H9 (cell line): ENCODE measurements at regions not wholly inside any gene's neighbourhood (a gene's known extent, or its start where the extent isn't known, plus 50 kb on each side); places are given as distances from the start of the nearest gene placed in this dataset.

ENCODE experiments used
- DNase-seq: peaks from one replicate; pipeline ENCODE4 v3.0.0-alpha.2; 2017
- H2AFZ ChIP-seq: one replicate; pipeline ENCODE4 v1.6.1; 2013; ENCODE audit warnings: mild to moderate bottlenecking, low read length, control low read depth, moderate library complexity
- H2AK5ac ChIP-seq: 2 replicates; pipeline ENCODE4 v1.6.1; 2013; ENCODE audit warnings: low read length, control low read depth, mixed read lengths; ENCODE audit not compliant: insufficient read length
- H2BK120ac ChIP-seq: one replicate; pipeline ENCODE4 v1.6.1; 2013; ENCODE audit warnings: low read depth, mild to moderate bottlenecking, low read length, control low read depth, inconsistent platforms; ENCODE audit not compliant: poor library complexity, severe bottlenecking
- H2BK12ac ChIP-seq: 2 replicates; pipeline ENCODE4 v1.6.1; 2013; ENCODE audit warnings: low read length, control low read depth, mixed read lengths, low read depth; ENCODE audit not compliant: insufficient read length
- H2BK15ac ChIP-seq: 2 replicates; pipeline ENCODE4 v1.6.1; 2013; ENCODE audit warnings: low read depth, low read length, control low read depth
- H2BK20ac ChIP-seq: one replicate; pipeline ENCODE4 v1.6.1; 2013; ENCODE audit warnings: low read depth, mild to moderate bottlenecking, low read length, control low read depth, inconsistent platforms; ENCODE audit not compliant: poor library complexity, severe bottlenecking
- H2BK5ac ChIP-seq: 2 replicates; pipeline ENCODE4 v1.6.1; 2013; ENCODE audit warnings: low read length, control low read depth, mixed read lengths; ENCODE audit not compliant: insufficient read length
- H3K14ac ChIP-seq: 2 replicates; pipeline ENCODE4 v1.6.1; 2013; ENCODE audit warnings: low read length, control low read depth; ENCODE audit not compliant: insufficient read depth
- H3K18ac ChIP-seq: 2 replicates; pipeline ENCODE4 v1.6.1; 2013; ENCODE audit warnings: low read depth, mild to moderate bottlenecking, mixed read lengths, low read length, control low read depth; ENCODE audit not compliant: insufficient read length
- H3K23ac ChIP-seq: 2 replicates; pipeline ENCODE4 v1.6.1; 2013; ENCODE audit warnings: low read length, control low read depth, mixed read lengths, low read depth; ENCODE audit not compliant: insufficient read length
- H3K23me2 ChIP-seq: 2 replicates; pipeline ENCODE4 v1.6.1; 2013; ENCODE audit warnings: low read depth, mild to moderate bottlenecking, mixed read lengths, low read length, control low read depth; ENCODE audit not compliant: insufficient read length, poor library complexity, severe bottlenecking
- H3K27ac ChIP-seq: 2 replicates; pipeline ENCODE4 v1.5.1; 2013; ENCODE audit warnings: low read length, control low read depth, mixed read lengths, low read depth; ENCODE audit not compliant: insufficient read length
- H3K27me3 ChIP-seq: 2 replicates; pipeline ENCODE4 v1.6.1; 2013; ENCODE audit warnings: low read length, control low read depth, inconsistent platforms; ENCODE audit not compliant: insufficient read depth
- H3K4ac ChIP-seq: 2 replicates; pipeline ENCODE4 v1.6.1; 2013; ENCODE audit warnings: low read depth, mild to moderate bottlenecking, control low read depth, inconsistent platforms, low read length, moderate library complexity
- H3K4me1 ChIP-seq: 2 replicates; pipeline ENCODE4 v1.6.1; 2013; ENCODE audit warnings: low read length, control low read depth, inconsistent platforms; ENCODE audit not compliant: insufficient read depth
- H3K4me2 ChIP-seq: 2 replicates; pipeline ENCODE4 v1.6.1; 2013; ENCODE audit warnings: low read length, control low read depth, mixed read lengths; ENCODE audit not compliant: insufficient read length, insufficient read depth
- H3K56ac ChIP-seq: 2 replicates; pipeline ENCODE4 v1.6.1; 2013; ENCODE audit warnings: low read depth, mild to moderate bottlenecking, mixed read lengths, low read length, control low read depth; ENCODE audit not compliant: insufficient read length
- H3K79me1 ChIP-seq: 2 replicates; pipeline ENCODE4 v1.6.1; 2013; ENCODE audit warnings: low read depth, mild to moderate bottlenecking, moderate library complexity, low read length, control low read depth, inconsistent platforms; ENCODE audit not compliant: insufficient read depth, poor library complexity, severe bottlenecking
- H3K79me2 ChIP-seq: 2 replicates; pipeline ENCODE4 v1.6.1; 2013; ENCODE audit warnings: low read length, control low read depth, inconsistent platforms; ENCODE audit not compliant: insufficient read depth
- H3K9ac ChIP-seq: 2 replicates; pipeline ENCODE4 v1.6.1; 2013; ENCODE audit warnings: low read length, control low read depth, mixed read lengths; ENCODE audit not compliant: insufficient read length; ENCODE audit errors: extremely low read depth
- H3K9me3 ChIP-seq: one replicate; pipeline ENCODE4 v1.6.1; 2013; ENCODE audit warnings: low read depth, low read length, inconsistent platforms; ENCODE audit not compliant: control insufficient read depth
- H3T11ph ChIP-seq: one replicate; pipeline ENCODE4 v1.6.1; 2013; ENCODE audit warnings: mild to moderate bottlenecking, low read length, control low read depth, inconsistent platforms
- H4K20me1 ChIP-seq: one replicate; pipeline ENCODE4 v1.6.1; 2013; ENCODE audit not compliant: control insufficient read depth, insufficient read length, insufficient read depth
- H4K5ac ChIP-seq: 2 replicates; pipeline ENCODE4 v1.6.1; 2013; ENCODE audit warnings: low read depth, mild to moderate bottlenecking, mixed read lengths, low read length, control low read depth; ENCODE audit not compliant: insufficient read length
- H4K8ac ChIP-seq: replicated peaks from 2 replicates; pipeline ENCODE4 v1.6.1; 2013; ENCODE audit warnings: low read length, control low read depth, mixed read lengths, low read depth; ENCODE audit not compliant: insufficient read length
- H4K91ac ChIP-seq: 2 replicates; pipeline ENCODE4 v1.6.1; 2013; ENCODE audit warnings: low read depth, mild to moderate bottlenecking, moderate library complexity, mixed read lengths, low read length, control low read depth; ENCODE audit not compliant: insufficient read length
- H3K27ac Mint-ChIP-seq, 3 experiments: 2 replicates in 2 of 3; 3 replicates in 1 of 3; pipeline ENCODE4 v1.8.0; 2020 to 2021; ENCODE audit warnings: mixed read lengths in 3 of 3, mild to moderate bottlenecking in 1 of 3, moderate library complexity in 1 of 3
- H3K27me3 Mint-ChIP-seq: 2 replicates; pipeline ENCODE4 v1.8.0; 2021; ENCODE audit warnings: low read depth, mild to moderate bottlenecking, moderate library complexity, mixed read lengths
- H3K36me3 Mint-ChIP-seq, 3 experiments: 2 replicates in 2 of 3; 3 replicates in 1 of 3; pipeline ENCODE4 v1.8.0; 2020 to 2021; ENCODE audit warnings: low read depth in 3 of 3, mixed read lengths in 3 of 3; ENCODE audit not compliant: insufficient read depth in 1 of 3
- H3K4me1 Mint-ChIP-seq, 2 experiments: 2 replicates each; pipeline ENCODE4 v1.8.0; 2020; ENCODE audit warnings: mixed read lengths in 2 of 2
- H3K4me3 Mint-ChIP-seq, 2 experiments: 2 replicates in 1 of 2; 3 replicates in 1 of 2; pipeline ENCODE4 v1.8.0; 2020 to 2021; ENCODE audit warnings: mild to moderate bottlenecking in 2 of 2, mixed read lengths in 2 of 2, moderate library complexity in 1 of 2
- H3K9me3 Mint-ChIP-seq, 2 experiments: 2 replicates in 1 of 2; 3 replicates in 1 of 2; pipeline ENCODE4 v1.8.0; 2020; ENCODE audit warnings: mild to moderate bottlenecking in 2 of 2, mixed read lengths in 2 of 2, moderate library complexity in 1 of 2
- CTCF ChIP-seq: fragments of 200-600 bp; sonication (generic); conservative IDR thresholded peaks from 3 replicates; pipeline ENCODE4 v1.8.0; 2021; ENCODE audit warnings: antibody characterized with exemption, mild to moderate bottlenecking

- no peak overlapping the region for H3T11ph ChIP-seq
- H3K79me2 ChIP-seq = no peaks in the 10 kb centered on the region
- no peak overlapping the region for H3K14ac ChIP-seq
- H2BK20ac ChIP-seq = no peak overlapping the region
- no peak overlapping the region for H2BK15ac ChIP-seq
- H3K56ac ChIP-seq = no peak overlapping the region
- Mint-ChIP-seq H3K4me1 (peaks cover 3 to 9% of the 10 kb centered on the region in 2 experiments; a peak in 3 of 4 replicates), H3K9me3 (no peaks in the 10 kb centered on the region), H3K36me3 (no peaks in the 10 kb centered on the region), H3K27me3 (no peaks in the 10 kb centered on the region), H3K27ac (no peak overlapping the region), H3K4me3 (no peak overlapping the region)
- no peak overlapping the region for H4K8ac ChIP-seq
- no peak overlapping the region for H2BK5ac ChIP-seq
- H3K23me2 ChIP-seq = no peaks in the 10 kb centered on the region
- no peak for DNase-seq
- no peak overlapping the region for H3K4ac ChIP-seq
- no peak overlapping the region for H4K91ac ChIP-seq
- no peak overlapping the region for H3K23ac ChIP-seq
- no peak overlapping the region for H2AFZ ChIP-seq
- no peaks in the 10 kb centered on the region for H3K9me3 ChIP-seq
- no peak for TF ChIP-seq CTCF
- no peak overlapping the region for H3K18ac ChIP-seq
- no peak overlapping the region for H3K4me2 ChIP-seq
- no peak overlapping the region for H2BK12ac ChIP-seq
- no peak overlapping the region for H2AK5ac ChIP-seq
- no peaks in the 10 kb centered on the region for H3K4me1 ChIP-seq
- no peak overlapping the region for H4K5ac ChIP-seq
- H4K20me1 ChIP-seq = no peaks in the 10 kb centered on the region
- H3K27ac ChIP-seq = no peak overlapping the region
- no peak overlapping the region for H3K9ac ChIP-seq
- no peaks in the 10 kb centered on the region for H3K79me1 ChIP-seq
- H3K27me3 ChIP-seq = no peaks in the 10 kb centered on the region
- no peak overlapping the region for H2BK120ac ChIP-seq
Observed at GRCh38 chr11:23232652-23233051, 372.4 kb upstream of the CCDC179 start.
